D341Med (cell line): ENCODE measurements at regions not wholly inside any gene's neighbourhood (a gene's known extent, or its start where the extent isn't known, plus 50 kb on each side); places are given as distances from the start of the nearest gene placed in this dataset.
"Not testable (repeated sequence)": the region's sequence is repeated elsewhere in the genome, so short reads cannot be mapped to it uniquely, and the experiment has no call there.

Experiments used
- DNase-seq: peaks from one replicate; pipeline ENCODE4 v3.0.0; 2012; ENCODE audit warnings: low spot score

GRCh38 chr2:123485056-123485455 is 540.0 kb upstream of the CNTNAP5 start:
- DNase-seq: no peak

GRCh38 chr2:123493687-123494086 is 531.4 kb upstream of the CNTNAP5 start:
- DNase-seq: no peak

- DNase-seq: no peak
These were observed 529.8 kb upstream of the CNTNAP5 start for GRCh38 chr2:123495241-123495640.

DNA sequence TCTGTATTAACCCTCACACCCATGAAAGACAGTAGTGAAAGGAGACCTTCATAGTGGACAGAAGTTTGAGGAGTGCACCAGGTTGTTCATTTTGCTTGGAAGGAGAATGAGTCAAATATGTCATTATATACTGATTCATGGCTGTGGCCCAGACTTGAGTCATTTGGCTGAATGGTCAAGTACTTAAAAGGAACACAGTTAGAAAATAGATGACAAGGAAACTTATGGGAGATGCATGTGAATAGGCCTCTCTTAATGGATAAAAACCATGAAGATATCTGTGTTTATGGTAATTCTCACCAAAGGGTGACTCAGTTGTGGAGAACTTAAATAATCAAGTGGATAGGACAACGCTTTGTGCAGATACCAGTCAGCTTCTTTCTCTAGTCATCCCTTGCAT is 524.7 kb upstream of the CNTNAP5 start:
- DNase-seq: no peak

DNA sequence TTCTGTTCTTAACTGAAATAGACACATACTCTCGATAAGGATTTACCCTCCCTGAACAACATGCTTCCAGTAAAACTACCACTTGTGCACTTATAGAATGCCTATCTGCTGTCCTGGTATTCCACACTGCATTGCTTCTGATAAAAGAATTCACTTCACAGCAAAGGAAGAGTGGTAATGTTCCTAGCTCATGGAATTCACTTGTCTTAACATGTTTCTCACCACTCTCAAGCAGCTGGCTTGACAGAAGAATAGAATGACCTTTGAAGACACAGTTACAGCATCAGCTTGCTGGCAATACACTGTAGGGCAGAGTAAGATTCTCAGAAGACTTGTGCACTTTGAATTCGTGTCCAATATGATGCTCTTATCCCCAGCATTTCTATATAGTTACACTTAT is 524.1 kb upstream of the CNTNAP5 start:
- DNase-seq: no peak

GRCh38 chr2:123502931-123503330 is 522.2 kb upstream of the CNTNAP5 start:
- no peak for DNase-seq

- DNase-seq: no peak
These were observed 512.5 kb upstream of the CNTNAP5 start for GRCh38 chr2:123512547-123512946.

DNA sequence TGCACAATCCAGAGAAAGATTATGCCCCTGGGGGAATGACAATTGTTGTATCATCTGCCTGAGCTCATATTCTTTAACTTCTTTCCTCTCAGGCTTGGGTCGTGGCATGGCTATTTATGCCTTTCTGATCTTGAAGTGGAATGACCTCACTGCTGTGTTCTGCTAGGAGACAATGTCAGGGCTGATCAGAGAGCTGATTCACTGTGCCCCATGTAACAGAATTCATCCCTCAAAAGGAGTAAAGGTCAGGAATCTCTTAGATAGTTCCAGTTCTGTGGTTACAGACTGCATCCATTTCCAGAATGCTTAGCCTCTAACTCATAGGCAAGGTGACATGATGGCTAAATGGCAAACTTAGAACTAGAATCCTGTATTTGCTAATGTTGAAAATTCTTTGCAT is 511.7 kb upstream of the CNTNAP5 start:
- no peak for DNase-seq

DNA sequence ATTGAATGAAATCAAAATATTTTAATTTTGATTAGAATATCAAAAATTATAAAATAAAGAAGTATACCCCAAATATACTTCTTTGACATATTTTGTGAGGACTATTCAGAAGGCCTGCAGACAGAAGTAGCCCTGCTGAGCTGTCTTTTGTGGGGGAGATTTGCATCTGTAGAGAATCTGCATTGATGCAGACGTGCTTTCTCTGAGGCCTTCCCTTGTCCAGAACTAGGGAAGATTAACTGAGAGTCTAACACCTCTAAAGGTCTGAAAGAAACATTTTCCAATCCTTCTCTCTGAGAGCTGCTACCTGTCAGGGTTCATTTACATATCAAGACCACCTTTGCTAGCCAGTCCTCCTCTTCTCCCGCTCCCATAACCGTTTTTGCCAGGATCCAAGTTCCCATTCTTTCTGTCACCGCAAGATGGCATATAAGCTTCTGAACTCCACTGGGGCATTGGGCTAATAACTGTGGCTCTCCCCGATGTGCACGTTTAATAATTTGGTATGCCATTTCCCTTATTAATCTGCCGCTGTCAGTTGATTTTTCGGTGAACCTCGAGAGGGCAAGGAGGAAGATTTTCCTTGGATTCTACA is 510.4 kb upstream of the CNTNAP5 start:
- no peak for DNase-seq

GRCh38 chr2:123518367-123518766 is 506.7 kb upstream of the CNTNAP5 start:
- no peak for DNase-seq

DNA sequence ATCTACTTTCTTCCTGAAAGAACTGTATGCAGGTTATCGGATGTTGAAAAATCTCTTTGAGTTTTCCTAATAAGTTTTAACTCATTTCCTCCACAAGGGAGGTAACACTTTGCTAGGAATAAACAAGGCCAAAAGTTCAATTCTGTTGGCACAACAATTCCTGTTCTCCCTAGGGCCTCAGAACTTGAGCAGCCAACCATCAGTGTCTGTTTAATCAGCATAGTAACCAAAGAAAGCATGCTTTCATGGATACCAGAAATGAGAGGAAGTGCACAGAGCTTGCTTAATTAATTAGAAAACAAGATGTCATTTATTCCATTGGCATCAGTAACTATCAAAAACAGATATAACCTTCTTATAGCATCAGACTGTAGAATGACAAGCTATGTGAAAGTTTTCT is 503.2 kb upstream of the CNTNAP5 start:
- no peak for DNase-seq

- DNase-seq: not testable (repeated sequence)
These were observed 502.6 kb upstream of the CNTNAP5 start for GRCh38 chr2:123522498-123522897.

DNA sequence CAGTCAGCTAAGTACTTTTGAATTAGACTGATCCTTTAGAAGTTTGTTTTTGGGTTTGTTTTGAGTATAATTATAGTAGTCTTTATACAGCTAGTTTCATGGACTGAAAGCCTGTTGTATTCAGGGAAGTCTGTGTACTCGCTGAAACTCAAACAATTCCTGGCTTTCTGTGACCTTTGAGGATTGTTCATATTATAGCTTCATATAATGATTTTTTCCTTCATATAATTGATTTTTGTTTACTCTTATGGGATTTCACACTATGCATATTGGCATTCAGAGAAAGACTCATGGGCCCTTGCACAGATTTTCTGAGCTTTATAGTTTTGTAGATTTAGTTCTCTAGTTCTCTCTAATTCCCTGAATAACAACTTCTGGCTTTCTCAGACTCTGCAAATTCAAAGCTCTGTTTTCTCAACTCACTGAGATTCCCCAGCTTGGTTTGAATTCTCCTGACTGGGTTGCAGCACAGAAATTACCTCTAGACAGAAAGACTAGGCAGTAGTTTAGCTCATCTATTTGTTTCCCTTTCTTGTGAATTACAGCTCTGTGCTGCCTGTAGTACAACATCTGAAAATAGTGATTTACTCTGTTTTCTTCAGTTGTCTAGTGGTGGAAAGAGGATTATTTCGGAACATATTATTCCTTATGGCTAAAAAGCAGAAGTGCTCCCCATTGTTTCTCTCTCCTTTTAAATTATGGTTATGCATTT is 495.9 kb upstream of the CNTNAP5 start:
- no peak for DNase-seq

DNA sequence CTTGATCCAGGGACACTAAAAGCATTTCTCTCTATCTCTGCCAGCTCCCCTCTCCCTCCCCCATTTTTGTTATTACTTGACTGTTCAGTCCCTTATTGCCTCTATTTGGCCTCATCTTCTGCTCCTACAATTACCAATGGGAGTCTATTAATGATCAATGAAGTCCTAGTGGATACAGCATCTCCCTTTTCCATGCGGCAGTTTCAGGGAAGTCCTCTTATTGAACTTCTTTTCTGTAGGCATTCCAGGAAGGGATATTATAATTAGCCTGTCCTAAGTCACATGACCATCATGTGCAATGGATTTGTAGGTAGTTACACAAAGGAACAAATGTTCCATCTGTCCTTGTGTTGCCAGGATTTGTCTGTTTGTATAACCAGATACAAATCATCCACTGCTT is 495.1 kb upstream of the CNTNAP5 start:
- DNase-seq: no peak

DNA sequence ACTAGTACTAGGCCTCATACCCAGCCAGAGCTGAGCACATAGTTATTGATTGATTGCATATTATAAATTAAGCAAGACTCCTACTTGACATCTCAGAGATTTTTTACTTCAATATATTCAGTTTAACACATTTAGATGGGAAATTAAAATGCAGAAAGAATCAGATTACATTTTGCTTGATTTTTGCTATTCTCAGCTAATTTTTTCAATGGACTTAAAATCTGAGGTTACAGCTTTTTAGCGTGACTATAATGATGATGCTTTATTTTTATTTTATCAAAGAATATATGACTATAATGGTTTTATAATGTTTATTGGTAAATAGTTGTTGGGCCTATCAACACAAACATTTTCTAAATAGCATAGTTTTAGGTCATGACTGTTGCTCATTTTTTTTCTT is 493.0 kb upstream of the CNTNAP5 start:
- no peak for DNase-seq

DNA sequence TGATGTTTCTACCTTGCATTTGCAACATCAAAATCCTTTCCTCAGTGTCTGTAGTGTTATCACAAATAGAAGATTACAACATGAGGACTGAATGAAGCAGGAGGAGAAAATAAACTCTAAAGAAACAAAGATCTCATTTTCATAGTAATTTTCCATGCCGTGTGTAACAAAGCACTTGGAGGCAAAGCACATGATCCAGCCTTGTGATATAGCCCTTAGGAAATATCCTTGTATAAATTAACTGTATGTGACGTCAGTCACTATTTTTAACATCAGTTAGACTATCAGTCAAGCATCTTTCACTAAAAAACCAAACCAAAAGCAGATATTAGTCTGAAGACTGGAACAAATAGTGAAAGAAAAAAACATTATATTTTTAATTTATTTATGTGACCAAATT is 492.1 kb upstream of the CNTNAP5 start:
- no peak for DNase-seq

GRCh38 chr2:123540291-123540690 is 484.8 kb upstream of the CNTNAP5 start:
- DNase-seq: no peak

DNA sequence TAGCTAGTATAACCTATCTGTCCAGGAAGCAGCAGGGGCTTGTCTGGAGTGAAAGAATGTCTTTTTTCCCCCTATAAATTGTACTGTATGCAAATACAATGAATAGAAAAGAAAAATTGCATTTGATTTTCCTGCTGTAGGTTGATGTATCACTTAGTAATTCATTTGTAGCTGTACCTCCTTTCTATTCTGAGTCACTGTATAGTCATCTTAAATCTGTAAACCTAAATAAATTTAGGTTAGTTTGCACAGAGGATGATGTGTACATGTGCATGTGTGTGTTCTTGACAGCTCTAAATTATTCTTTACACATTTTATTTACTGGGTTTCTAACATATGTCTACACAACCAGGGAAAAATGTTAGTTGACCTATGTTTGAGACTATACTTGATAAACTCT is 478.7 kb upstream of the CNTNAP5 start:
- DNase-seq: no peak

DNA sequence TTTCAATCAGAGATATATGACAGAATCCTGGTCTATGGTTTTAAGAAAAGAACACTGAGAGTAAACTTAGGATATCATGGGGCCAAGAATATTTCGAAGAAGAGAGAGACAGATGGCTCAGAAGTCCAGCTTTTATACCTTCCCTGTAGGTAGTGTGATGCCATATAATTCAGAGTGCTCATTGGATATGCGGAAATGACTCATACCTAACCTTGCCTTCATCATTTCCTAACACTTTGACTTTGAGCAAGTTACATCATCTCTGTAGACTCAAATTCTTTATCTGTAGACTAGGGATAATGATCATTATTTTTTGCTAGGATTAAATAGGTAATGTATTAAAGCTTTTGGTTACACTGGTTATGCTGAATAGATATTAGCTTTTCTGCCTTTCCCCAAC is 461.6 kb upstream of the CNTNAP5 start:
- DNase-seq: no peak

DNA sequence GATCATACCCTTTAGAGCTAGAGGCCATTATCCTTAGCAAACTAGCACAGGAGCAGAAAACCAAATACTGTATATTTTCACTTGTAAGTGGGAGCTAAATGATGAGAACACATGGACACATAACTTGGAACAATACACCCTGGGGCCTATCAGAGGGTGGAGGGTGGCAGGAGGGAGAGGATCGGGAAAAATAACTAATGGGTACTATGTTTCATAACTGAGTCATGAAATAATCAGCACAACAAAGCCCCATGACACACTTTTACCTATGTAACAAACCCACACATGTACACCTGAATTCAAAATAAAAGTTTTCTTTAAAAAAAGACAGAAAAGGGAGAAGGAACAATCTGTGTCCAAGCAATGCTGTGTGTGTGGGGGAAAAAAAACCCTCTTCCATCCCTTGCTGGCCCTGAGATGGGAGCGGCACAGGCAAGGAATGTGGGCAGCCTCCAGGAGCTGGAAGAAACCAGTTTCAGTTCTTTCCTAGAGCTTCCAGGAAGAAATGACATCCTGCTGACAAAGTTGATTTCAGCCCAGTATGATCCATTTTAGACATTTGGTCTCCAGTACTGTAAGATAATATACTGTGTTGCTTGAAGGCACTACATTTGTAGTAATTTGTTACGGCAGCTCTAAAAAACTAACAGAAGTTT is 458.7 kb upstream of the CNTNAP5 start:
- DNase-seq: no peak

GRCh38 chr2:123578016-123578415 is 447.1 kb upstream of the CNTNAP5 start:
- no peak for DNase-seq

DNA sequence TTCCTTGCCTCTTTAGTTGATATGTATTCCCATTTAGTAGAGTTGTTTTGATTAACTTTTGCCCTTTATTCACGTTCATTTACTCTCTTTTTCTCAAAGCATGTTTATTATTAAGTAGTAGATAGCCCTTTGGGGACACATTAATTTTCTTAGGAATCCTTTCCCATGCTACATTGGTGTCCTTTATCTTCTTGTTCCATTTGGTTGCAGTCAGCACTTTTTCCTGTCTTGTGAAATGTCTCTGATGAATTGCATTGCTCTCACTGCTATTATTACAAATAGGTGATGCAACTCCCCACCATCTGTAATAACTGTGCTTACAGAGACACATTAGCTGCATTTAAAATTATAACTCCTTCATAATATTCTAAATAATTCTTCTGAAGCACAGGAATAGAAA is 428.5 kb upstream of the CNTNAP5 start:
- DNase-seq: no peak

DNA sequence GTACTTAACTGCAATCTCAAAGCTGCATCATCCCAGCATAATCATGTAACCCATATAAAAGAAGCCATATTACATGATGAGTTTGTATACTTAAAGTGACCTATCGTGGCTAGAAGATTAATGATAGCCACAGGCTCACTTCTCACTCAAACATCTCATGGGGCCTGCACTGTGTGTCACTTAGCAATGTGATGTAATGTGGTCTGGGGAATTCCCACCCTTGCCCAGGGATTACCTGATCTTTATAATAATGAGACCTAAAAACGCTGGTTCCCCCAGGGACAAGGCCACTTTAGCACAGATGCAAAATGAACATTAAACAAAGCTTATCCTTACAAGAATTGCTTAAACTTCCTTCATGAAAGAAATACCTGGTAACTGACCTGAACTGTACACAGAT is 427.1 kb upstream of the CNTNAP5 start:
- DNase-seq: no peak

- no peak for DNase-seq
These were observed 418.5 kb upstream of the CNTNAP5 start for GRCh38 chr2:123606631-123607030.
